IPS DF 19.7 (cell line): ENCODE measurements at regions not wholly inside any gene's neighbourhood (a gene's known extent, or its start where the extent isn't known, plus 50 kb on each side); places are given as distances from the start of the nearest gene placed in this dataset.
"Not testable (repeated sequence)": the region's sequence is repeated elsewhere in the genome, so short reads cannot be mapped to it uniquely, and the experiment has no call there.

Experiments
- DNase-seq: peaks from one replicate; pipeline ENCODE4 v3.0.0-alpha.2; 2013; ENCODE audit warnings: low read depth, low spot score

DNA sequence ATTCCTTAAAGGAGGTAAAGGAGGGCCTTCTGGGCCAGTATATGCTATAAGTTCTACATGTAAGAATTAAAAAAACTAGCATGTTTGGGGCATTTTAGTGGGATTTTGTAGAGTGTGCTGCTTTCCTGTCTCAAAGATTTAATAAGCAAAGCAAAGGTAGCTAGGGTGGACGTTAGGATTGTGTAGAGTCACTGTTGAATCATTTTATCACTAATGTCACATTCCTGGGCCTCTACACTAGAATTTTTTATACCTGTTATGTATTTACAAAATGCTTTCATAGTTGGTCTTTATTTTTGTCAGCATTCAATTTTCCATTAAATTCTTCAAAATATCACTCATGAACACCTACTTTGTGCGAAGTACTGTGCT lies 139.4 kb upstream of the PHYHIPL start:
- no peak for DNase-seq

DNA sequence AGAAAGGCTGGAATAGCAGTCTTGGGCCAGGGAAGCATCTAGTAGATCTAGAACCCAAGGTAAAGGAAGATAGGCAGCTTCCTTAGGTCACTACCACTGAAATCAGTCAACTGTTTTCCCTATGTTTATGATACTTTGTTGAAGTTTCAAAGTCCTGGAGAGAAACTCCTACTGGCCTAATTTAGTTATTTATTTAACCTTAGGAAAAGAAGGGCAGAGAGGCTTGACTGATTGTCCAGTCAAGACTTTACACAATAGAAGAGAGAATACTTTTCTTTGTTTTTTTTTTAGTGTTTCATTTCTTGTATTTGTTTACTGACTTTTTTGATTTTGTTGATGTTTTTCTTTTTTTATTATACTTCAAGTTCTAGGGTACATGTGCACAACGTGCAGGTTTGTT lies 138.9 kb upstream of the PHYHIPL start:
- no peak for DNase-seq

DNA sequence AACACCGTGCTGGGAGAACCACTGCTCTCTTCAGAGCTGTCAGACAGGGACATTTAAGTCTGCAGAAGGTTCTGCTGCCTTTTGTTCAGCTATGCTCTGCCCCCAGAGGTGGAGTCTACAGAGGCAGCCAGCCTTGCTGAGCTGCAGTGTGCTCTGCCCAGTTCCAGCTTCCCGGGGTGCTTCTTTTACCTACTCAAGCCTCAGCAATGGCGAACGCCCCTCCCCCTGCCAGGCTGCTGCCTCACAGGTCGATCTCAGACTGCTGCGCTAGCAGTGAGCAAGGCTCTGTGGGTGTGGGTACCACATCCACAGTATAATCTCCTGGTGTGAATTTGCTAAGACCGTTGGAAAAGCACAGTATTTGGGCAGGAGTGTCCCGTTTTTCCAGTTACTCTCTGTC lies 133.1 kb upstream of the PHYHIPL start:
- peak; percentile 23 for DNase-seq

DNA sequence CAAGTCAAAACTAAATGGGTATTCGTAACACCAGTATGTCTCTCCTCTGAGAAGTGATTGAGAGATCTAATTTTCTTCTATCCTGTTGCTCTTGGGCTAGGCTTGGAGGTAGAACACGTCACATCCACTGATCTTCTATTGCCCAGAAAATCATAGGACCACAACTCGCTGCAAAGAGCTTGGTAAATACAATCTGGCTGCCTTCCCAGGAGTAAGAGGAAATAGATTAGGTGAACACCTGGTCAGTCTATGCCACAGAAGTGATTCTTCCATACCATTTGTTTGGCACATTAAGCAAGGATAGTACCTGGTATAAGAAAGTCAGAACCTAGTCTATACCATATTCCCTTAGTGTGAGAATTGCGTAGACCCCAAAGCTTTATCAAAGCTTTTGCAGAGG lies 129.3 kb upstream of the PHYHIPL start:
- no peak for DNase-seq

DNA sequence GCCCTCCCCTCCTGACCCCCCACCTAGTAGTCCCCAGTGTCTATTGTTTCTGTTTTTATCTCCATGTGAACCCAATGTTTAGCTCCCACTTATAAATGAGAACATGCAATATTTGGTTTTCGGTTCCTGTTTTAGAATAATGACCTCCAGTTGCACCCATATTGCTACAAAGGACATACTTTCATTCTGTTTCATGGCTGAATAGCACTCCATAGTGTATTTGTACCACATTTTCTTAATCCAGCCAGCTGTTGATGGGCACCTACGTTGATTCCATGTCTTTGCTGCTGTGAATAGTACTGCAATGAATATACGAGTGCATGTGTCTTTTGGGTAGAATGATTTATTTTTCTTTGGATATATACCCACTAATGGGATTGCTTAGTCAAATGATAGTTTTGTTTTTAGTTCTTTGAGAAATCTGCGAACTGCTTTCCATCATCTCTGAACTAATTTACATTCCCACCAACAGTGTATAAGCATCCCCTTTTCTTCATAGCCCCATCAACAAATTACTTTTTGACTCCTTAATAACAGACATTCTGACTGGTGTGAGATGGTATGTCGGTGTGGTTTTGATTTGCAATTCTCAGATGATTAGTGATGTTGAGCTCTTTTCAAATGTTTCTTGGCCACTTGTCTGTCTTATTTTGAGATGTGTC lies 128.4 kb upstream of the PHYHIPL start:
- no peak for DNase-seq

DNA sequence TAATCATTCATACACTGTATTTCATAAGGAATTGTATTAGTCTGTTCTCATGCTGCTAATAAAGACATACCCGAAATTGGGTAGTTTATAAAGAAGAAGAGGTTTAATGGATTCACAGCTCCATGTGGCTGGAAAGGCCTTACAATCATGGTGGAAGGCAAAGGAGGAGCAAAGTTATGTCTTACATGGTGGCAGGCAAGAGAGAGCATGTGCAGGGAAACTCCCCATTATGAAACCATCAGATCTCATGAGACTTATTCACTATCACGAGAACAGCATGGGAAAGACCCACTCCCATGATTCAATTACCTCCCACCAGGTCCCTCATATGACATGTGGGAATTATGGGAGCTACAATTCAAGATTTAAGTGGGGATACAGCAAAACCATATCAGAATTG lies 122.9 kb upstream of the PHYHIPL start:
- not testable (repeated sequence) for DNase-seq

DNA sequence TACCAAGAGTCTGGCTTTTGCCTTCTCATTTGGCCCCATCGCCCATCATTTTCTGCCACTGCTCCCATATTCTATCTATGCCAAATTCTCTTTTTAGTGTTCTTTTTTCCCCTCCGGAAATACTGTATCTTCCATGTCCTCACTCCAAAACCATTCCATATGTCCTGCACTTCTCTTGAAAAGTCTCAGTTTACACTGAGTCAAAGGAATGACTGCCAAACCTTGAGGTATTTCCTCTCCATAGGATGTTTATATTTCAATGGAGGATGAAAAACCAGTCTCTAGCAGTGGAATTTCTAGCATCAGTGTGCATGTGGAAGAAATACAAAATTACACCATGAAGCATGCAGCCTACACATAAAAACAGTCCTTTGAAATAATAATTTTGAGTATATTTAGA lies 121.4 kb upstream of the PHYHIPL start:
- DNase-seq, result no peak

DNA sequence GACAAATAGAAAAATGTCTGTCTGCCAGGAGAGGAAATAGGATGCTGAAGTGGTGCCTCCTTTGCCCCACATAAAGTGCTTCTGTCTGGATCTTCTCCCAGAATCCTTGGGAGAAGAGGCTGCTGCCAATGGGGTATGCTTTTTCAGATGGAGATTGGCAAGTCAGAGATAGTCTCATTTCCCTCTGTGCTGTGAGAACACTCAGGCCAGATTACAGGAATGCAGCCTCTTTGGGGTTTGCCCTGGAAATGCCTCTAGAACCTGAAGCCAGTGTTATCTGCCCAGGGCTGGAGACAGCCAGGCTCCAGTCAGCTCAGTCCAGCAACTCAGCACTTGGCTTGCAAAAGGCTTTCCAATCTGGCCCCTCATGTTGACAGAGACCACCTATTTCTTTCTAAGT lies 119.1 kb upstream of the PHYHIPL start:
- no peak for DNase-seq

DNA sequence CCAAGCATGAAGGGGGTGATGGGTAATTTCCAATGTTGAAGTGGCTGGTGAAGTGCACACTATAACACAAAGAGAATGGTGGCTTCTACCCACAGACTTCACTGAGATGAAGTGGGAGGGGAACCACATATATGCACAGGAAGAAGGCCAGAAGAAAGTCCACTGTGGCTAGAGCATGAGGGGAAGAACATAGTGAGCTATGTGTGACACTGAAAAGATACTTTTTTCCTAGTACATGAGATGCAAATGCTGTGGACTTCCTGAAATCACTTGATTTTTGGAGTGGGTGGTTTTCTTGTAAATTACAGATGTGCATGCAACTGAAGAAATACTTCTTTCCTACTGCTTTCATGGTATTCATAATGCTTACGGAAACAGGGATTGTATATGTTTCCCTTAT lies 115.6 kb upstream of the PHYHIPL start:
- no peak for DNase-seq

DNA sequence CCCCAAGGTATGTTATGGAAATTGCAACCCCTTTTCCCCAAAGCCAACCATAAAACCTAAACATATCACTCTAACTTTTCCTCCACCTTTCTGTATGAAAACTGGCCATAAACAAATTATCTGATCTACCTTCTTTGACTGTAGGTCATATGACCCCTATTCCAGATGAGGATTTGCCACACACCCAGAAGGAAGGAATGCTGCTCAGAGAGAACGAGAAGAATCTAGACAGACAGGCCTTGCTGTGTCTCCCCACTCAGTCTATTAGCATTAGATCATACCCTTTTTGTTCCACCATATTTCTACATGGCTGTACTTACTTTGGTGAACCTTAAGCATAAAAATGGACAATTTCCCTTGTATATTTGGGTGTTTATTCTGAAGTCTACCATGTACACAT lies 113.0 kb upstream of the PHYHIPL start:
- no peak for DNase-seq

DNA sequence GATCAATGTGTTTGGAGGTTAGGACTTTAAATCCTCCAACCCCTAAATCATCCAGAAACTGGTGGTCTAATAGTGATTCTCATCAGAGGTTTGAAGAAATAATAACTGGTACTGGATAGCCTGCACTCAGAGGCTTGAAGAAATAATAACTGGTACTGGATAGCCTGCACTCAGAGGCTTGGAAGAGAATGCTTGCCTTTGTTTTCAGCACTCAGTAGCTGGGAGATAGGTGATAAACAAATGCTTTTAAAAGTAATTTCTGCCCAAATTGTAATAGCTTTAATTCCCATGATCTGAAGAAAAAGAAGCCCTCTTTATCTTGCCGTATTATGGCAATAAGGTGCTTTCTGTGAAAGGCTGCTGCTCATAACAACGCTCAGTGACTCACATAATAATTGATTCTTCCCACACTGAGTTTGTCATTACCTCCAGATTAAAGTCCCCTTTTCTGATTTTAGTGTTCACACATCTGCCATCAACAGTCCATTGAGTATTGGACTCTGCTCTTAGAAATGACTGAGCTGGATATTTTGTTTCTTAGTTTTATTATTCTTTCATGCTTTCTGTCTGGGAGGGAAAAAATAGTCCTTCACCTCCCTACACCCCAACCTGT lies 112.3 kb upstream of the PHYHIPL start:
- no peak for DNase-seq

DNA sequence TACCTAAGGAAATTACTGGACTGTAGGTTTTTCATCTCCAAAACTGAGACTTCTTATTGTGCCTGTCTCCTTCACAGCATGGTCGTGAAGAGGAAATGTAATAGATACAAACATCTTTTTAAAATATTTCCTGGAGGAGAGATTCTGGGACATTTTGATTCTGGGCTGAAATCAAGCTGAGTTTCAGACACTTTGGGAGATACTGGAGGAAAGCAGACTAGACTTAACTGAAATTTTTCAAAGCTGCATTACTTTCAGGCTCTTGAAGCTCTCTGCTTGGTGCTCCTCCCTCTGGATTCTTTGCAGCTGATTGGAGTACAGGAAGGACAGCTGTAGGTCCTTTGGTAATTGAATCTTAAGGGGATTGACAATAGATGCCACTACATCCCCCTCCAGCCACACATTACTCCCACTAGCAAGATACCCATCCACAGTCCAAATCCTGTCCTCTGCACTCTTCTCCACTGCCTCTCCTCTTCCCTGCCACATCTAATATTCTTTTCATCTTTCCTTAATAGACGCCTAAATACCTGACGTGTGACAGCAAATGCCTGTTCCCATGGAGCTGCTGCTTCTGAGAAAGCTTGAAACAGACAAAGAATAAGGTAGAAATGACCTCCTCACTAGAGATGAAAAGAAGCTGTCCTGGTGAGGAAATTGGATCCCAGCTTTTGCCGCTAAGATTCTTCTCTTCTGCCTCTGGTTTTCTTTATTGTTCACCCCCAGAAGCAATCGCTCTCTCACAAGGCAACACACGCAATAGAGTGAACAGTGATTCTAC lies 111.5 kb upstream of the PHYHIPL start:
- DNase-seq, result no peak

DNA sequence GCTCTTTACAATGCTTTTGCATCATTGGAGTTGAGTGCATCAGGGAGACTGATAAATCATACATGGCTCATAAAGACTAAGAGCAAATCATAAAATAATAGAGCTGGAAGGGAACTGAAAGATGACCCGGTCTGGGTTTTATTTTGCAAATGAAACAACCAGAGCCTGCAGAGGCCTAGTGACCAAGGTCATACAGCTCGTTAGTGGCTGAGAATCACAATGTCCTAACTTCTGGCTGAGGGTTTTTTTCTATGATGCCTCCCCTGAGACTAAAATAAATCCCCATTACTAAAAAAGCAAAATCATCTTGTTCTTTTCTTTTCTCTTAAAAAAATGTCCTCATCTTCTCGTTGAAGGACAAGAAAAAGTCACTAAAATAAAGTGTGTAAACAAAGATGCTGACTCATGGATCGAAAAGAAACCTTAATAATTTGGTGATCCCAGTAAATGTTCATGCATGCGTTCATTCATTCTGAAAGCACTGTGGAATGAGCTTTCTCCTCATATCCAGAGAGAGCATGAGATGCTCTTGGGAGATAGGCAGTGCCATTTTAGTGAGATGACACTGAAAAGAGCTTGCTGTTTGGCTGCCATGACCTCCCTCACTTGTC lies 107.8 kb upstream of the PHYHIPL start:
- DNase-seq, result no peak

DNA sequence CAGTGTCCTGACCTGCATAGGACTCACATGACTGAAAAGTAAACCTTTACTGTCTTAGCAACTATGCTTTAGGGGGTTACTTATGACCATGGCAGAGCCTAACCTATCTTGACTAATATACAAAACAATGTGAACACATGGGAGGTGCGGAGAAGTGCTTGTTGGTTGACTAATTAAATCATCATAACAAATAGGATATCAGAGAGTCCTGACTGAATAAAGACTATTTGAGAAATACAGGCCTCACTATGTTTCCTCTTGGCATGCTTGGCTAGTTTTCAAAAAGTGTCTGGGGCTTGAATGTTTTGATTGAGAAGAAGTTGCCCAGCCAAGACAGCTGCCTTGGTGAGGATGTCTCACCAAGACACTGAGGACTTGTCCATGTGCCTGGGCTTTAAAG lies 104.4 kb upstream of the PHYHIPL start:
- no peak for DNase-seq

DNA sequence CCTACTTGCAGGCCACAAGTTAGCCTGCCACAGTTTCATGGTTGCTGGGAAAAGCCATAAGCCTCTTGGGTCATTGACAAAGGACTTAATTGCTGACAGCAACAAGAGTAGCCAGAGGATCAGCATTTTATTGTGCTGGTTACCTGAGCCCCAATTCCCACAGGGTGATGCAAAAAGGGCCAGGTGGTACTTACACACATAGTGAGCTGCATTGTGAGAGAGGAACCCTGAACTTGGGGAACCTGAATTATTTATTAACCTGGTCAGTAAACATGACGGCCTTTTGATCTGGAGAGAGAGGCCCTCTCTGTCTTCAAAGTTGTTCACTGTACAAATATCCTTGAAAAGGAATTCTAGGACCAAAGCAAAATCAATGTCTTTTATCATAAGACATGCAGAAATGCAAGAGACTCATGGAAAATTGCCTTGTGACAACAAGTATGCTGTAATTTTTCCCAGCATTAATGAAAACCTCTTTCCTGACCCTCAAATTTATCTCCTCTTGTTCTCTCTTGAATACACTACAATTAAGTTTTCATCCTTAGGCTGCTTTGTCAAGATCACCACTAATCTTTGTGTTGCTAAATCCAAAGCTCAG lies 102.9 kb upstream of the PHYHIPL start:
- DNase-seq, result no peak

DNA sequence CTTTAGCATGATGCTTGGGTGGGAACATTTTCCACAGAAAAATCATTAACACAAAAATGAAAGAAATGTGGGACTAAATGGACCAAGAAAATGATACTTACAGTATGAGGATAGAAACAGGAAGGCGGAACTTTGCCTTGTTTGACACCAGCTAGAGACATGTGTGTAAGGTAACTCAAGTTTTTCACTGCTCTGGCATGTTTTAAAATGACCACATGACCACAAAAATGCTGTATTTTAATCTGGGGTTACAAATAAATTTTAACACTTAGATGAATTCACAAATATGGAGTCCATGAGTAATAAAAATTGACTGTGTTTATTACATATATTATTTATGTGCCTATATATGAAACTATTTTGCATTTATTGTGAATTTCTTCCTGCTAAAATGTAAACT lies 100.9 kb upstream of the PHYHIPL start:
- DNase-seq, result no peak

DNA sequence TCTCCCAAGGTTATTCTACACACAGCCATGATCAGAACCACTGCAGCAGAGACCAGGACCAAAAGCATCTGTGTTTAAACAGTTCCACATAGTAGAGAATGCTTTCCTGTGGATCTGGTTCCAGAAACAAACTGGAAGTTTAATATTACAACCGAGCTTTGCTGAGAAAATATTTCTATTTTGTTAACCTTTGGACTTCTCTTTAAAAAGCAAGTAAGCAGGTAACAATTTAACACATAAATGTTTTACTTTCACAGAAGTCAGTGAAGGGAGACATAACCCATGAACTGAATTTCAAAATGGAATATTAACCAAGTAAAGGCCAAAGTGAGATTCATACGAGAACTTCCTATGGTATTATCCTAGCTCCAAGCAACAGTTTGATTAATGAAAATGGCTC lies 98.6 kb upstream of the PHYHIPL start:
- DNase-seq, result no peak

DNA sequence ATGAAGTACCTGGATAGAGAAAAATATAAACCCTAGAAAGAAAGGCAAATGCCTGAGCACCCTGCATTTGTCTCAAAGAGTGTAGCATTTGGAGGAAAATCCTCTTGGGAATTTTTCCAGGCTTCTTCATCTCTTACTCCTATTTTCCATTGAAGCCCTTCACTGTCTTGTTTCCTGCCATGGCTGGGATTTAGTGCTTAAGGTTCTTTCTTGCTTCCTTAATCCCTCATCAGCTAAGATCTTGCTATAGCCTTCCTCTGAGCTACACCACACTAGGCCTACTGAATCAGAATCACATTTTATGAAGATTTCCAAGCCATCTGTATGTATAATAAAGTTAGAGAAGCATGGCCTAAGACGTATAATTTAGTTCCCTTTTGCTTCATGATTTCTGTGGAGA lies 97.5 kb upstream of the PHYHIPL start:
- no peak for DNase-seq

DNA sequence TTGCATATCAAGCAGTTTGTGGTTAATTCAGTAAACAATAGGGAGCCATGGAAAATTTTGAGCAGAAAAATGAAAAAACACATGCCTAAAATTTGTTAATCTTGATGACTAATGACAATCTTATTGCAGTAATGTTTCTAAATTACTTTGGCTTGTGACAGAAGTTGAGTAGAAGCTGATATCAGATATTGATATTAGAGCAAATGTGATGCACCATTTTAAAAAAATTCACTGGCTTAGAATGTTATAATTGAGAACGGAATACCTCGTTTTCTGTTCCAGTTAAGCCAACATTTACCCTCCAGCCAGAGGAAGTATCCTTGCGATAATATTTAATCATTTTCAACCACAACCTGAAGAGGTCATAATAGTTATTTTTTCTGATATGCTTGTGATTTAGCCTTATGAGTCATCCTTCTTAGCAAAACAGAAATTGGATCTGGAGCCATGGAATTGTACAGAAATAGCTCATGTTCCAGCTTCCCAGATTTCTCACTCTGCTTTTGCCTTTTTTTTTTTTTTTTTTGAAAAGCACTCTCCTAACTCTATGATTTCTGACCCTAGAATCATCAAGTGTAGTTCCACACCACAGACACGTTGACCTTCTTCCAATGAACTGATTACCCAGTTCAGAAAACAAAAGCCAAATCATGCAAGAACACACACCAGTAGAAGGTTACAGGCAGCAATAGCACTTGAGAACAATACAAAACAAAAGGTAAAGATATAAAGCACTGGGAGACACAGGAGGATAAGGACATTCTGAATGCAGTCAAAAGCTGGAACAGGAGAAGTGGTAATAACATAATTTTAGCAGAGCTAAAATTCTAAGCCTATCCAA lies 96.8 kb upstream of the PHYHIPL start:
- no peak for DNase-seq

DNA sequence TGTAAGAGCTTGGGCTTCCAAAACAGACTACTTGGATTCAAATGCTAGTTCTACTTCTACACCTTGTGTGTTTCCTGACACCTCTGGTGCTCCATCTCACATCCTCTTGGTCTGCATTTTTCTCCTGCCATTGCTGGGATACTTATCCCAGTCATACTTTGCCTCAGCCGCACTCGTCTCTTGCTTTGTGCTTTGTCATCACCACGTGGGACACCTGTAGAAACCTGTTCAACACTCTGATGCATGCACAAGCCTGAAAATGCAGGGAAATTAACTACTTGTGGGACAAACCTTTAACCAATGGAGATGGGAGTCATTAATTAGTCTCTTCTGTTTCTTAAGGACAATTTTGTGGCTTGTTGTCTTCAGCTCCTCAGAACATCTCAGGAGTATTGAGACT lies 94.2 kb upstream of the PHYHIPL start:
- no peak for DNase-seq

DNA sequence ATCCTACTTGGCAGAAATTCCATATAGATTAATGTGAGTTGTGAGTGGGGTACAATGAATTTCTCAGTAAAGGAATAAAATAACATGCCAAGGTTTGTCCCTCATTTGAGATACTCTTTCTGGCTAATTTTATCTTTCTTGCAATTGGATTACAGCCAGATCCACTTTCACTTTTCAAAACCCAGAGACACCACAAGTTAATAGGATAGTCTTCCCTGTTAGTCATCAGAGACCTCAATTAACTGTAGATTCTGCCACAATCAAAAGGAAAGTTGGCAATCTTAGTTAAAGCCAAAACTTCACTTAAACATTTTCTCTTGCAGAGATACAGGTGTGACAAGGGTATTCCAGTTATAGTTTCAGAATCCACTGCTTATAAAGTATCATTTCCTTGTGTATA lies 91.4 kb upstream of the PHYHIPL start:
- no peak for DNase-seq
